IMR-90 (cell line): ENCODE measurements at regions not wholly inside any gene's neighbourhood (a gene's known extent, or its start where the extent isn't known, plus 50 kb on each side); places are given as distances from the start of the nearest gene placed in this dataset.

Experiments
- ATAC-seq: fragments of 200-7000 bp; cut with Tn5 transposase; 2 replicates; pipeline ENCODE4 v1.9.1; 2020; ENCODE audit warnings: low read depth, mild to moderate bottlenecking, moderate library complexity
- BruUV-seq: library from RNA; stranded (reverse); fragments of 400-500 nt; replicated peaks from 2 replicates; lab custom pipeline; 2021; lab: Mats Ljungman, UMichigan
- CTCF ChIA-PET: fragments of 300-600 bp; formaldehyde crosslinking; extraction: SDS; loops from one replicate; lab custom pipeline; 2021; ENCODE audit warnings: antibody characterized with exemption; lab: Yijun Ruan, JAX
- POLR2A ChIA-PET: fragments of 300-600 bp; sonication (Branson Sonifier 250); formaldehyde crosslinking; loops from one replicate; lab custom pipeline; 2022; ENCODE audit warnings: antibody characterized with exemption; ENCODE audit not compliant: unreplicated experiment; lab: Charles Lee
- DNase-seq: peaks from one replicate; pipeline ENCODE4 v3.0.0; 2013
- H2AFZ ChIP-seq: replicated peaks from 2 replicates; pipeline ENCODE3; 2013; ENCODE audit warnings: low read length, mild to moderate bottlenecking; ENCODE audit not compliant: poor library complexity
- H2AK5ac ChIP-seq: 2 replicates; pipeline ENCODE4 v1.6.1; 2013; ENCODE audit warnings: low read depth, low read length, inconsistent platforms
- H2AK9ac ChIP-seq: replicated peaks from 2 replicates; pipeline ENCODE3; 2013; ENCODE audit warnings: mild to moderate bottlenecking, low read depth, low read length, moderate library complexity; ENCODE audit not compliant: poor library complexity
- H2BK120ac ChIP-seq: 2 replicates; pipeline ENCODE4 v1.6.1; 2013; ENCODE audit warnings: low read depth, low read length, inconsistent platforms
- H2BK15ac ChIP-seq: 3 replicates; pipeline ENCODE4 v1.6.1; 2013; ENCODE audit warnings: low read depth, low read length, inconsistent platforms
- H2BK20ac ChIP-seq: 2 replicates; pipeline ENCODE4 v1.6.1; 2013; ENCODE audit warnings: low read depth, mild to moderate bottlenecking, inconsistent platforms, low read length, moderate library complexity
- H2BK5ac ChIP-seq: 2 replicates; pipeline ENCODE4 v1.6.1; 2013; ENCODE audit warnings: mild to moderate bottlenecking, low read depth, low read length, inconsistent platforms; ENCODE audit not compliant: poor library complexity, severe bottlenecking
- H3K14ac ChIP-seq: replicated peaks from 2 replicates; pipeline ENCODE4 v1.6.1; 2013; ENCODE audit warnings: low read depth, low read length, inconsistent platforms
- H3K18ac ChIP-seq: 2 replicates; pipeline ENCODE4 v1.6.1; 2013; ENCODE audit warnings: low read depth, low read length, control low read depth
- H3K23ac ChIP-seq: 2 replicates; pipeline ENCODE4 v1.6.1; 2013; ENCODE audit warnings: low read depth, low read length, inconsistent platforms
- H3K27ac ChIP-seq: 2 replicates; pipeline ENCODE4 v1.5.1; 2013; ENCODE audit warnings: mild to moderate bottlenecking, control low read depth, low read length; ENCODE audit not compliant: insufficient read depth
- H3K27me3 ChIP-seq: 2 replicates; pipeline ENCODE4 v1.6.1; 2013; ENCODE audit warnings: low read length; ENCODE audit not compliant: control insufficient read depth, insufficient read depth
- H3K36me3 ChIP-seq: 2 replicates; pipeline ENCODE4 v1.6.1; 2013; ENCODE audit warnings: low read length, mixed read lengths; ENCODE audit not compliant: control insufficient read depth, insufficient read depth
- H3K4ac ChIP-seq: 2 replicates; pipeline ENCODE4 v1.6.1; 2013; ENCODE audit warnings: low read depth, low read length, inconsistent platforms
- H3K4me1 ChIP-seq: 2 replicates; pipeline ENCODE4 v1.6.1; 2013; ENCODE audit warnings: low read length, mixed read lengths; ENCODE audit not compliant: control insufficient read depth, insufficient read depth
- H3K4me2 ChIP-seq: 2 replicates; pipeline ENCODE4 v1.6.1; 2013; ENCODE audit warnings: low read depth, mild to moderate bottlenecking, control low read depth, low read length, moderate library complexity
- H3K4me3 ChIP-seq: 2 replicates; pipeline ENCODE4 v1.5.1; 2013; ENCODE audit warnings: low read depth, mild to moderate bottlenecking, control low read depth, low read length, moderate library complexity; ENCODE audit not compliant: insufficient read depth
- H3K56ac ChIP-seq: 2 replicates; pipeline ENCODE4 v1.6.1; 2013; ENCODE audit warnings: low read length, inconsistent platforms; ENCODE audit not compliant: insufficient read depth; ENCODE audit errors: extremely low read depth
- H3K79me1 ChIP-seq, 2 experiments: 2 replicates each; pipeline ENCODE4 v1.6.1; 2013; ENCODE audit warnings: low read length in 2 of 2, inconsistent platforms in 1 of 2, low read depth in 1 of 2
- H3K9ac ChIP-seq: 2 replicates; pipeline ENCODE4 v1.6.1; 2013; ENCODE audit warnings: low read depth, low read length, control low read depth
- H3K9me1 ChIP-seq: 2 replicates; pipeline ENCODE4 v1.6.1; 2013; ENCODE audit warnings: low read length, inconsistent platforms; ENCODE audit not compliant: insufficient read depth
- H3K9me3 ChIP-seq: 2 replicates; pipeline ENCODE4 v1.6.1; 2013; ENCODE audit warnings: low read length; ENCODE audit not compliant: control insufficient read depth, insufficient read depth
- H4K20me1 ChIP-seq: 2 replicates; pipeline ENCODE4 v1.6.1; 2013; ENCODE audit warnings: low read length, inconsistent platforms; ENCODE audit not compliant: insufficient read depth
- H4K5ac ChIP-seq: 2 replicates; pipeline ENCODE4 v1.6.1; 2013; ENCODE audit warnings: mild to moderate bottlenecking, low read depth, low read length, control low read depth
- H4K8ac ChIP-seq, 2 experiments: 2 replicates each; pipeline ENCODE4 v1.6.1; 2013; ENCODE audit warnings: low read depth in 2 of 2, low read length in 2 of 2, control low read depth in 1 of 2, inconsistent platforms in 1 of 2
- H4K91ac ChIP-seq: 2 replicates; pipeline ENCODE4 v1.6.1; 2013; ENCODE audit warnings: low read depth, low read length, inconsistent platforms; ENCODE audit not compliant: insufficient read depth
- BHLHE40 ChIP-seq: fragments of 150-350 bp; IDR thresholded peaks from 2 replicates; pipeline ENCODE4 v1.6.1; 2016; ENCODE audit warnings: mild to moderate bottlenecking, low read depth, low read length
- CEBPB ChIP-seq: IDR thresholded peaks from 2 replicates; pipeline ENCODE4 v1.6.1; 2012; ENCODE audit warnings: low read depth, low read length, improper control_type of control experiment
- ELK1 ChIP-seq: fragments of 150-350 bp; IDR thresholded peaks from 2 replicates; pipeline ENCODE4 v1.6.1; 2016; ENCODE audit warnings: low read depth, mild to moderate bottlenecking, low read length, moderate library complexity, borderline replicate concordance
- FOS ChIP-seq: fragments of 150-350 bp; IDR thresholded peaks from 2 replicates; pipeline ENCODE4 v1.6.1; 2016; ENCODE audit warnings: low read depth, low read length
- MAFK ChIP-seq: IDR thresholded peaks from 2 replicates; pipeline ENCODE4 v1.6.1; 2012; ENCODE audit warnings: low read depth, low read length, improper control_type of control experiment
- MAZ ChIP-seq: IDR thresholded peaks from 2 replicates; pipeline ENCODE4 v1.6.1; 2012; ENCODE audit warnings: low read depth, mild to moderate bottlenecking, low read length, improper control_type of control experiment, moderate library complexity, borderline replicate concordance
- MXI1 ChIP-seq: IDR thresholded peaks from 2 replicates; pipeline ENCODE4 v1.6.1; 2012; ENCODE audit warnings: low read depth, mild to moderate bottlenecking, low read length, moderate library complexity, borderline replicate concordance
- NFE2L2 ChIP-seq: fragments of 150-350 bp; IDR thresholded peaks from 2 replicates; pipeline ENCODE4 v1.6.1; 2016; ENCODE audit warnings: low read depth, mild to moderate bottlenecking, low read length
- POLR2A ChIP-seq: IDR thresholded peaks from 2 replicates; pipeline ENCODE4 v1.6.1; 2012; ENCODE audit warnings: mild to moderate bottlenecking, low read depth, low read length
- RAD21 ChIP-seq: IDR thresholded peaks from 2 replicates; pipeline ENCODE4 v1.6.1; 2012; ENCODE audit warnings: low read length, improper control_type of control experiment
- RCOR1 ChIP-seq: IDR thresholded peaks from 2 replicates; pipeline ENCODE4 v1.6.1; 2012; ENCODE audit warnings: mild to moderate bottlenecking, low read length, improper control_type of control experiment; ENCODE audit not compliant: insufficient replicate concordance
- RFX5 ChIP-seq: IDR thresholded peaks from 2 replicates; pipeline ENCODE4 v1.8.0; 2012; ENCODE audit warnings: low read depth, mild to moderate bottlenecking, low read length, moderate library complexity
- SMC3 ChIP-seq: fragments of 150-350 bp; IDR thresholded peaks from 2 replicates; pipeline ENCODE4 v1.6.1; 2016; ENCODE audit warnings: low read depth, mild to moderate bottlenecking, antibody characterized with exemption, low read length, moderate library complexity
- WGBS, 2 experiments: methylation state at CpG; one replicate each; pipeline versions ENCODE4 v1.1.5 to v1.1.7; 2013; ENCODE audit warnings: missing lambda C conversion rate in 2 of 2; ENCODE audit not compliant: insufficient read length in 1 of 2; ENCODE audit errors: extremely low coverage in 2 of 2; 5-methylcytosine and 5-hydroxymethylcytosine counted together
- dilution Hi-C: fragments of 300-500 bp; cut with HindIII; formaldehyde crosslinking; loops from one replicate; pipeline ENCODE4 v1.14.3; 2018; ENCODE audit warnings: low sequenced_read_pairs; ENCODE audit not compliant: unreplicated experiment
- in situ Hi-C: fragments of 300-500 bp; cut with MboI; formaldehyde crosslinking; loops from 3 replicates; pipeline ENCODE4 v1.14.3; 2019; ENCODE audit warnings: low sequenced_read_pairs, inconsistent platforms, mixed read lengths
- intact Hi-C: fragments of 100-400 bp; cut with micrococcal nuclease; formaldehyde crosslinking; loops from 2 replicates; pipeline ENCODE4 v1.10.0; 2022

GRCh38 chr1:229217716-229218115 is 53.2 kb upstream of the RAB4A start:
- no peak for ATAC-seq
- Histone ChIP-seq H4K8ac (no peak overlapping the region), H2AFZ (peak overlapping the region; percentile 32), H3K4me3 (no peak overlapping the region), H4K5ac (no peak overlapping the region), H4K20me1 (no peaks in the 10 kb centered on the region), H3K4me2 (no peak overlapping the region), H3K27me3 (no peaks in the 10 kb centered on the region), H2AK5ac (peak overlapping the region; percentile 54; the same call in 1 of the 2 replicates), H2BK5ac (no peak overlapping the region), H3K79me1 (no peaks in the 10 kb centered on the region), H3K9me3 (no peaks in the 10 kb centered on the region), H3K56ac (no peak overlapping the region), H3K4me1 (peaks cover 5% of the 10 kb centered on the region), H2BK120ac (no peak overlapping the region), H3K4ac (no peak overlapping the region), H3K14ac (peak overlapping the region; percentile 40; the same call in 1 of the 2 replicates), H3K36me3 (no peaks in the 10 kb centered on the region), H3K23ac (0 out of 2 replicates have a peak overlapping the region, but pooled peaks have one; percentile 12), H3K27ac (no peak overlapping the region), H4K91ac (no peak overlapping the region), H3K9me1 (peaks cover 2% of the 10 kb centered on the region; the same call in 1 of the 2 replicates), H2BK20ac (peak overlapping the region; percentile 18; the same call in 1 of the 2 replicates), H2BK15ac (peak overlapping the region; percentile 14; the same call in 2 of the 3 replicates), H3K9ac (no peak overlapping the region), H3K18ac (no peak overlapping the region), H2AK9ac (peak overlapping the region; percentile 78)
- TF ChIP-seq CEBPB (no peak), MXI1 (no peak), FOS (no peak), MAFK (no peak), SMC3 (no peak), BHLHE40 (no peak; the same call in 1 of the 2 replicates), POLR2A (no peak), ELK1 (no peak), RCOR1 (no peak), MAZ (no peak), NFE2L2 (no peak), RFX5 (no peak), RAD21 (no peak)
- BruUV-seq, result no TSS peak
- ChIA-PET POLR2A (no interaction called here), CTCF (no interaction called here)
- WGBS, 2 experiments, result 64% methylated on average over 4 of the region's 8 CpGs; no CpG with 5 or more reads in 1 of the 2 experiments
- intact Hi-C loops, result no loop called here
- dilution Hi-C loops, result no loop called here
- DNase-seq, result no peak
- in situ Hi-C loops, result no loop called here
